DND-41 (cell line): ENCODE measurements at regions not wholly inside any gene's neighbourhood (a gene's known extent, or its start where the extent isn't known, plus 50 kb on each side); places are given as distances from the start of the nearest gene placed in this dataset.

Experiments used
- ATAC-seq: fragments of 200-7000 bp; cut with Tn5 transposase; 3 replicates; pipeline ENCODE4 v1.9.1; 2021; ENCODE audit warnings: low read depth; ENCODE audit not compliant: insufficient read depth
- DNase-seq: peaks from one replicate; pipeline ENCODE4 v3.0.0-alpha.2; 2020
- H2AFZ ChIP-seq: 2 replicates; pipeline ENCODE4 v1.6.0; 2012; ENCODE audit warnings: low read depth, low read length
- H3K27ac ChIP-seq: 2 replicates; pipeline ENCODE4 v1.5.1; 2012; ENCODE audit warnings: low read length, inconsistent platforms
- H3K27me3 ChIP-seq: fragments of 200-600 bp; sonication (generic); 2 replicates; pipeline ENCODE4 v1.6.0; 2012; ENCODE audit warnings: low read length, mild to moderate bottlenecking, inconsistent platforms; ENCODE audit not compliant: insufficient read depth, poor library complexity
- H3K36me3 ChIP-seq: 2 replicates; pipeline ENCODE4 v1.5.1; 2012; ENCODE audit warnings: low read length, inconsistent platforms; ENCODE audit not compliant: insufficient read depth
- H3K4me1 ChIP-seq: 2 replicates; pipeline ENCODE4 v1.5.1; 2012; ENCODE audit warnings: mild to moderate bottlenecking, low read length; ENCODE audit not compliant: insufficient read depth
- H3K4me2 ChIP-seq: 2 replicates; pipeline ENCODE4 v1.6.0; 2012; ENCODE audit warnings: mild to moderate bottlenecking, moderate library complexity, low read length, inconsistent platforms; ENCODE audit not compliant: insufficient read depth
- H3K4me3 ChIP-seq, 2 experiments: fragments of 200-600 bp in 1 of 2; shearing (Covaris generic) in 1 of 2; 2 replicates each; pipeline ENCODE4 v1.5.1; 2012 to 2016; ENCODE audit warnings: inconsistent platforms in 2 of 2, low read length in 2 of 2, mild to moderate bottlenecking in 2 of 2, low read depth in 1 of 2, moderate library complexity in 1 of 2
- H3K79me2 ChIP-seq: 2 replicates; pipeline ENCODE4 v1.6.0; 2012; ENCODE audit warnings: low read length, inconsistent platforms; ENCODE audit not compliant: insufficient read depth
- H3K9ac ChIP-seq: 2 replicates; pipeline ENCODE4 v1.6.0; 2012; ENCODE audit warnings: low read depth, mild to moderate bottlenecking, inconsistent platforms, low read length, moderate library complexity
- H3K9me3 ChIP-seq: 2 replicates; pipeline ENCODE4 v1.5.1; 2012; ENCODE audit warnings: low read length, moderate library complexity, mild to moderate bottlenecking, inconsistent platforms; ENCODE audit not compliant: insufficient read depth, severe bottlenecking
- H4K20me1 ChIP-seq: 2 replicates; pipeline ENCODE4 v1.6.0; 2012; ENCODE audit warnings: low read length; ENCODE audit not compliant: insufficient read depth
- CTCF ChIP-seq: IDR thresholded peaks from 2 replicates; pipeline ENCODE4 v1.5.1; 2012; ENCODE audit warnings: borderline replicate concordance, low read length, moderate library complexity, mild to moderate bottlenecking; ENCODE audit not compliant: poor library complexity, severe bottlenecking; ENCODE audit errors: extremely low read depth
- EZH2 ChIP-seq: IDR thresholded peaks from 3 replicates; pipeline ENCODE4 v1.6.1; 2012; ENCODE audit warnings: borderline replicate concordance, low read depth, mild to moderate bottlenecking, moderate library complexity, low read length, inconsistent platforms; ENCODE audit not compliant: severe bottlenecking

- no peaks in the 10 kb centered on the region for H3K4me1 ChIP-seq
- H2AFZ ChIP-seq, result no peak overlapping the region
- H3K4me3 ChIP-seq, result no peak overlapping the region
- H3K9me3 ChIP-seq, result no peaks in the 10 kb centered on the region
- H3K9ac ChIP-seq, result no peak overlapping the region
- peaks cover 19% of the 10 kb centered on the region for H3K27me3 ChIP-seq
- DNase-seq (no peak), ATAC-seq (no peak)
- TF ChIP-seq CTCF (no peak), EZH2 (no peak)
- no peaks in the 10 kb centered on the region for H3K36me3 ChIP-seq
- H3K27ac ChIP-seq, result no peak overlapping the region
- no peaks in the 10 kb centered on the region for H4K20me1 ChIP-seq
- H3K79me2 ChIP-seq, result no peaks in the 10 kb centered on the region
- no peak overlapping the region for H3K4me2 ChIP-seq
Measured at GRCh38 chr1:62946511-62946910, 162.6 kb downstream of the ATG4C start.

DNA sequence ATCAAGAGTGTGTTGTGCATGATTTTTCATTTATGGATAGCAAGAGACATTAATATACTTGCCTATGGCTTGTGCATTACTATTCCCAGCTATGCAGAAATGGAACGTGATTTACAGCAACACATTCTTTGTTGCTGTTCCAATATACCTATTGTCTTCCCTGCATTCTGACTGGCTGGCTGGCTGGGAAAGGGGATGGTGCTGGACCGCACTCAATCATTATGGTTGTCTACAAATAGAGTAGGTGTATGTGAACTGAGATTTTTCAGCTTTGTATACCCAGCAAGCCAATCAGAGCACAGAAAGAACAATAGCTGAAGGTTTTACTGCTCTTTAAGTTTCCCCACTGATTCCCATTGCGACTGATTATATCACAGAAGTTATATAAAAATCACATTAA is 167.5 kb downstream of the ATG4C start:
- TF ChIP-seq CTCF (no peak), EZH2 (no peak)
- no peak for DNase-seq
- no peak overlapping the region for H3K4me3 ChIP-seq

GRCh38 chr1:62952596-62952995 is 168.7 kb downstream of the ATG4C start:
- no peaks in the 10 kb centered on the region for H3K36me3 ChIP-seq
- TF ChIP-seq EZH2 (no peak), CTCF (no peak)

More for the DNA sequence above, 167.5 kb downstream of the ATG4C start:
- Histone ChIP-seq H3K36me3 (no peaks in the 10 kb centered on the region), H3K4me1 (no peaks in the 10 kb centered on the region), H2AFZ (no peak overlapping the region), H3K9me3 (no peaks in the 10 kb centered on the region), H3K4me2 (no peak overlapping the region), H3K27me3 (peaks cover 5% of the 10 kb centered on the region), H4K20me1 (no peaks in the 10 kb centered on the region), H3K9ac (no peak overlapping the region), H3K79me2 (no peaks in the 10 kb centered on the region), H3K27ac (no peak overlapping the region)
- ATAC-seq, result no peak

DNA sequence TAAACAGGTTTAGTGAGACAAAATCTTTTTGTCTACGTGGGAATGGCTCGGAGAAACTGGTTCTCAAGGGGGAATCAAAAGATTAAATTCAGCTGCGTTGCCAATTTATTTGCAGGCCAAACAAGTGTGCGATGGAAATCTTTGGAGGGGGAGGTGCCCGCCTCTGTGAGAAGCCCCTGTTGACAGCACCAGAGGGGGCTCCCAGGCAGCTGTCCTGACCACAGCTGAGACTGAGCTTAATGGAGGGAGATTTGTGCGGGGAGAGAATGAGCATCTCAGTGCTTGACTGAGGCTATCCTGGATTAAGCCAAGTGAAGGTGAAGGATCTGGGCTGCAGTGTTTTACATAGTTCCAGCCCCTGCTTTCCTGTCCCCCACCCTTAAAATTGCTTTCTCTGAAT is 169.7 kb downstream of the ATG4C start:
- H3K79me2 ChIP-seq, result no peaks in the 10 kb centered on the region
- H3K4me1 ChIP-seq, result no peaks in the 10 kb centered on the region
- peaks cover 5% of the 10 kb centered on the region for H3K27me3 ChIP-seq
- H3K4me2 ChIP-seq, result no peak overlapping the region
- TF ChIP-seq CTCF (no peak), EZH2 (no peak)
- no peak overlapping the region for H3K9ac ChIP-seq
- no peak overlapping the region for H3K27ac ChIP-seq
- H3K4me3 ChIP-seq, result no peak overlapping the region
- H2AFZ ChIP-seq, result no peak overlapping the region
- H3K9me3 ChIP-seq, result no peaks in the 10 kb centered on the region
- DNase-seq (no peak), ATAC-seq (no peak)
- no peaks in the 10 kb centered on the region for H3K36me3 ChIP-seq
- H4K20me1 ChIP-seq, result no peaks in the 10 kb centered on the region

More at GRCh38 chr1:62952596-62952995, 168.7 kb downstream of the ATG4C start:
- H3K27me3 ChIP-seq, result peaks cover 5% of the 10 kb centered on the region
- no peaks in the 10 kb centered on the region for H3K4me1 ChIP-seq
- no peaks in the 10 kb centered on the region for H3K9me3 ChIP-seq
- ATAC-seq (no peak), DNase-seq (no peak)
- no peak overlapping the region for H2AFZ ChIP-seq
- no peak overlapping the region for H3K9ac ChIP-seq
- H3K27ac ChIP-seq, result no peak overlapping the region
- H4K20me1 ChIP-seq, result no peaks in the 10 kb centered on the region
- H3K4me3 ChIP-seq, result no peak overlapping the region
- H3K4me2 ChIP-seq, result no peak overlapping the region
- H3K79me2 ChIP-seq, result no peaks in the 10 kb centered on the region
